SH-SY5Y (cell line): ENCODE measurements at regions not wholly inside any gene's neighbourhood (a gene's known extent, or its start where the extent isn't known, plus 50 kb on each side); places are given as distances from the start of the nearest gene placed in this dataset.

ENCODE experiments used
- GATA2 ChIP-seq: IDR thresholded peaks from 2 replicates; pipeline ENCODE4 v1.6.1; 2011; ENCODE audit warnings: mild to moderate bottlenecking, low read depth, low read length
- GATA3 ChIP-seq: IDR thresholded peaks from 2 replicates; pipeline ENCODE4 v1.6.1; 2011; ENCODE audit warnings: low read depth, mild to moderate bottlenecking, low read length, moderate library complexity

DNA sequence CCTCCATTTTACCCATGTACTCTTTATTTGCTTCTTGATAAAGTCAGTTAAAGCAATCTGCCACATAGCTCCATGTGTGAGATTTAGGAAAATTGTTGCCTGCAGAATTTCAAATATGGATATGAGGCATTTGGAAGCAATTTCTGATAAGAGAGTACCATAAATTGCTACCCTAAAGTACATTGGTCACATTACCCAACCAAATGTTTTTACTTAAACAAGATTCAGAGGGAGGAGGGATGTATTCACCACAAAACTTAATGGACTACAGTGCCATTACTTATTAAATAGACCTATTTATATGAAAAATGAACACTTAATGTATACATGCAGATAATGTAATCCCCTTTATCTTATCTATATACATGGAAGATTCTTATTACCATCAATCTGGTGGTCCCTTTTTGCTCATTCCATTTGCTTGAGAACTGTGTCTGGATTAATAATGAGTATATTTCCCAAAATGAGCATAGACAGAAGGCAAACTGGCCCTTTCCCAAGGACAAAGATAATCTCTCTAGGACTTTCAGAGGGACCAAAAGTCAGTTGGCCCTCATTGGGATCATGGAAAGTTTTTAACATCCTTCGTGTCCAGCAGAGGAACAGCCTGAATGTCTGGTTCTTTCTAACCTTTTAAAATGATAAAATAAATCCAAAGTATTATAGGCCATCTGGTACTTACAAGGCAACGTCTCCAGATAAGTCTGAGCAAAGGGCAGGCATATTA, 526.4 kb downstream of the CBLN4 start:
- TF ChIP-seq GATA2 (peak; percentile 58), GATA3 (peak; percentile 94)
